GM21786 (cell line): ENCODE measurements at regions not wholly inside any gene's neighbourhood (a gene's known extent, or its start where the extent isn't known, plus 50 kb on each side); places are given as distances from the start of the nearest gene placed in this dataset.
"Not testable (repeated sequence)": the region's sequence is repeated elsewhere in the genome, so short reads cannot be mapped to it uniquely, and the experiment has no call there.

Experiments used
- ATAC-seq: cut with Tn5 transposase; IDR thresholded peaks from one replicate; pipeline ENCODE4 v1.9.1; 2021; ENCODE audit not compliant: unreplicated experiment

- no peak for ATAC-seq
Measured at GRCh38 chr3:158882445-158882844, 80.6 kb downstream of the MFSD1 start.

GRCh38 chr3:158896729-158897128 is 94.9 kb downstream of the MFSD1 start:
- ATAC-seq, result no peak

DNA sequence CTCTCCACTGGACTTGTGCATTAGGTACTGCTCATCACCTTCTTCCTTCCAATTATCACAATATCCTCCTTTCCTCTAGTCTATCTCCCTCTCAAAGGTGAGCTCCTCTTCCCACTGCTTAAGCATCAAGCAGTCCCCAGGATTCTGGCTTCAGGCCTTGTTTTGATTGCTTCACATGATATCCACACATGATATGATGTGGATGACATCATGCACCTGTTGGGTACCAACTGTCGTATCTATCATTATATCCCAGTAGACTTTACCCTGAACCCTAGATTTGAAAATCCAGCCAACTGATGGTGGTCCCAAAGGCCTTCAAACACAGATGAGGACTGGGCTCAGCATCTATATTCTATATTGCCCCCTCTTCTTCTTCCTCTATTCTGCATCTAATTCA is 104.9 kb downstream of the MFSD1 start:
- ATAC-seq, result no peak

GRCh38 chr3:158908187-158908734 is 106.4 kb downstream of the MFSD1 start:
- no peak for ATAC-seq

DNA sequence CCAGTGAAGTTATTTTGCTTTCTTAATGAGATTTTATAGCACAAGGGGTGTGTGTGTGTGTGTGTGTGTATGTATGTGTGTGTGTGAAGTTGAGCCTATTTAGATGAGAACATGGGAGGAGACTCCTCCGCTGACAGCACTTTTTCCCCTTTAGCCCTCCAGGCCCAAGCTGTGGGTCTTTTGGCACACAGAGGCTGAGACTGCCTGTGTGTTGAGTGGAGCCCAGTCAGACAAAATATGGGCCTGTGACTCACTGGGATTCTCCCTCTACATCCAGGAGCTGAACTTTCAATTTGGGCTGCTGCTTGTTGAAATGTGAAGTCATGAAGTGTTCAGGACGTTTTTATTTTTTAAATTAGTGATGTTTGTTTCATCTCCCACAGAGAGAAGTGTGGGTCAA is 108.0 kb downstream of the MFSD1 start:
- ATAC-seq, result no peak

DNA sequence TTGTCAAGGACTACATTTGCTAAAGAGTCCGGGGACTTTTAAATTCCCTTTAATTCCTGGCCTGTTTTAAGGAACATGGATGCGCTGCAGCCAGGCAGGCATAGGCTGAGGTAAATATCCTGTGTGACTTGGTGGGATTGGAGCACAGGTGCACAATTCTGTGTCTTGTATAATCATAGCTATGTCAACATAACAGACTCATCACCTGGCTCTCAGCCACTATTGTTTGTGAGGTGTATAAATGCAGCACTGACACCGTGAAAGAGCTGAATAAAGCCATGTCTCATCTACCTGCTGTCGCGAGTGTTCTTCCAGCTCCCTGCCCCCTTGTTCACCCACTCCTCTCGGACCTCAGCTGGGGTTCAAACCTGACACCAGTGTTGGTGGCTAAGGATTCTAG is 109.7 kb downstream of the MFSD1 start:
- ATAC-seq, result no peak

DNA sequence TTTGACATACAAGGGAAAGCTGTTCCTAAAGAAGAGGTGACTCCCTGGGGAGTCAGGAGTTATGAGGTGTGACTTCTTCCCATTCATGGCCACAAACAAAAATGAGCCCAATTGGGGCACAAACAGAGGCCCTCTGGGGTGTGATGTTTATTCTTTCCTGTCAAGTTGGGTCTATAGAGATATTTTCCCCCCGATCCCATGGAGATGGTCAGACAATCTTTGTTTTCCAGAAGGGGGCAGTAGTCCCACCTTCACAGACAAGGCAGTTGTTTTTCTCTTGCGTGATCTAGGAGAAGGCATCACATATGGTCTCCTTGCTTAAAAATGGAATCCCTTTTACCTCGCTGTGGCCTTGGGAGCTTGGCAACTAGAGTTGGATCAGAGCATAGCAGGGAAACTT is 110.3 kb downstream of the MFSD1 start:
- no peak for ATAC-seq

- no peak for ATAC-seq
Measured at GRCh38 chr3:158912621-158913020, 110.8 kb downstream of the MFSD1 start.

DNA sequence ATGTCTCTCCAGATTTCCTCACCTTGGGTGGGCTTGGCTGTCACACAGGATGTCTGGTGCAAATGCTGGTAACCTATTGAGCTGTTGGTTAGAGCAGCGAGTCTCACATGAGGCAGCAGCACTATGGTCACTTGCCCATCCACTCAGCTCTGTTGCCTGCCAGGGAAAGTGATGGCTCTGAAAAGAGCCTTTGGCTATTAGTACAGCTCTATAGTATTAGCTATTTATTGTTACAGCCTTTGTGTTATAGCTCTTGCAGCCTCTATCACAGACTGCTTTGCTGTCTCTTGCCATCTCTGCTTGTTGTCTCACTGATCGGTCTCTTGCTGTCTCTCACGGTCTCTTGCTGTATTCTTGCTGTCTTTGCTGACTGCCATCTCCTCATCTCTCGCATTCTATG is 114.3 kb downstream of the MFSD1 start:
- no peak for ATAC-seq

- peak; percentile 75 for ATAC-seq
Measured at GRCh38 chr3:158918008-158918407, 116.2 kb downstream of the MFSD1 start.

GRCh38 chr3:158918451-158918850 is 116.6 kb downstream of the MFSD1 start:
- ATAC-seq, result peak; percentile 10

DNA sequence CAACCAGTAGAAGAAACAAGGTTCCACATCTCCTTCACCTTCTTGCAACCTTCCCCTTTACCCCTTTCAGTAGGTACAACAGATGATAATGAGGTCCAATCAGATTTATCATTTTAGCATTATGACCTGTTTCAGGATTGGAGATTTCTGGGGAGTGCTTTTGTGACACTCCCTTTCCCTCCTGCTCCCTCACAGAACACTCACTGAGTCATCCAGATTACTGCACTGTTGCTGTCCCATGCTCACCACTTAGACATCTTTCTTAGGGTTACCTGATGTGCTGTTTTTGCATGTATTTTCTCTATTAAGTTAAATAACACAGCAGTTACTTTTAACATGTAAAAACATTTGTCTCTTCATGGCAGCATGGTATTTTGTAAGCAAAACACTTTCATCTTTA is 118.5 kb downstream of the MFSD1 start:
- ATAC-seq, result no peak

GRCh38 chr3:158925021-158925420 is 123.2 kb downstream of the MFSD1 start:
- no peak for ATAC-seq

GRCh38 chr3:158925828-158926494 is 124.1 kb downstream of the MFSD1 start:
- ATAC-seq, result no peak

GRCh38 chr3:158935846-158936245 is 134.0 kb downstream of the MFSD1 start:
- ATAC-seq, result no peak

- no peak for ATAC-seq
Measured at GRCh38 chr3:158936530-158937113, 134.8 kb downstream of the MFSD1 start.

DNA sequence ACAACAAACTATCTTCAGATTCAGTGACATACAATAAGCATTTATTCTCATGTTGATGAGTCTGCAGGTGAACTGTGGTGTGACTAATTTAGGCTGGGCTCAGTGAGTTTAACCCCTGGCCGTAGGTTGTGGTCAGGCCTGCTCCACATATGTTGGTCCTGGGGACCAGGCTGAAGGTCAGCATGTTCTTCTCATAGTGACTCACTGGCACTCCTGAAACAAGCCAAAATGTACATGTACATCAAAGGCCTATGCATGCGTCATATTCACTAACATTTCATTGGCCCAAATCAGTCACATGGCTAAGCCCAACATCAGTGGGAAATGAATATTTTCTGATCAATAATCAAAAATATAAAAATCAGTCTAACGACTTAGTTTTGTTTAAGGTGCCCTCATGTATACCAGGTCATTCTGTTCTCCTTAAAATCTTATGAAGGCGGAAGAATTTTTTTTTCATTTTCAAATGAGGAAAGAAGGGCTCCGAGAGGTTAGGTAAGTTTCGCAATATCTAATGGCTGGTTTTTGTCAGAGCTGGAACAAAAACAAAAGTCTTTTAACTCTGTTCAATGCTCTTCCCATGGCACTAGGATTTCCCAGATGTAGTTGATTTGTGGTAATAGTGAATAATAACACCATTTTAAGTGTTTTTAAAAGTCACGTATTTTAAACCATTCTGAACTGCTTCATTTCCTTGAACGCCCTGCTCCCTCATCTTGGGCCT is 148.5 kb downstream of the MFSD1 start:
- ATAC-seq, result no peak

GRCh38 chr3:158953131-158953530 is 151.3 kb downstream of the MFSD1 start:
- no peak for ATAC-seq

GRCh38 chr3:158954420-158954819 is 152.6 kb downstream of the MFSD1 start:
- ATAC-seq, result no peak

GRCh38 chr3:158957777-158958176 is 155.9 kb downstream of the MFSD1 start:
- ATAC-seq, result not testable (repeated sequence)

DNA sequence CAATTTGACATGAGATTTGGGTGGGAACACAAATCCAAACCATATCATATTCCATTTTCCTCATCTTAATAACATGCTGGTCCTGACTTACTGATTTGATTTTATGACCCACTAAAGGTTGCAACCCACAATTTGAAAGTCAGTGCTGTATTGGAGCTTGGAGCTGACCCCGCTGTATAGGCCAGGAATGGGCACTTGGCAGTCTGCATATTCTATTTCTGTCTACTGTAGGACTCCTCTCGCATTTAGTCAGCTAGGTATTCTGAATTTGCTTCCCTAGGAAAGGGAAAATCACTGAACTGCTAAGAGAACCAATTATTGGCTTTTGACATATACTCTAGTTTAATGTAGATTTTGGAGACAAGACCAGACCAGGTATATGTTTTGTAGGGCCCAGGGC is 157.0 kb downstream of the MFSD1 start:
- no peak for ATAC-seq

DNA sequence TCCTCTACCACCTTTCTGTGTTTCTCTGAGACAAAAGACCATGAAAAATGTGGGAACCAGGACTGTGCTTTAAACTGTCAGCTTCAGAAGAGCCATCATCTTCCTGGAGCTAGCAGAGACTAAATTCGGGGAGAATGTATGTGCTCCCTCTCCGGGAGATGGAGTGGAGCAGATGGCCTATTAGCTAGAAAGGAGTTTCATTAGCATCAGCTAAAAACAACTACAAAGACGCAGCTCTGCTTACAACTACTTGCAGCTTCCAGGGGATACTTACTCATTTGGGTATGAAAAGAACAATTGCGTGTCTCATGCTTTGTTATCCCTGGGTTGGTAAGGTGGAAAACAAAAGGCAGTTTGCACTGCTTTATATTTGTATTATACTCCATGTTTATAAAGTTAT is 159.6 kb downstream of the MFSD1 start:
- ATAC-seq, result no peak
